GM21447 (cell line): ENCODE measurements at regions not wholly inside any gene's neighbourhood (a gene's known extent, or its start where the extent isn't known, plus 50 kb on each side); places are given as distances from the start of the nearest gene placed in this dataset.
"Not testable (repeated sequence)": the region's sequence is repeated elsewhere in the genome, so short reads cannot be mapped to it uniquely, and the experiment has no call there.

ENCODE experiments used
- ATAC-seq: cut with Tn5 transposase; IDR thresholded peaks from one replicate; pipeline ENCODE4 v1.9.1; 2021; ENCODE audit not compliant: unreplicated experiment

GRCh38 chr4:103318327-103318726 lies 120.2 kb upstream of the CENPE start:
- no peak for ATAC-seq

GRCh38 chr4:103308248-103308561 lies 110.1 kb upstream of the CENPE start:
- ATAC-seq, result no peak

GRCh38 chr4:103307453-103308247 lies 109.5 kb upstream of the CENPE start:
- no peak for ATAC-seq

GRCh38 chr4:103306870-103307375 lies 108.8 kb upstream of the CENPE start:
- no peak for ATAC-seq

DNA sequence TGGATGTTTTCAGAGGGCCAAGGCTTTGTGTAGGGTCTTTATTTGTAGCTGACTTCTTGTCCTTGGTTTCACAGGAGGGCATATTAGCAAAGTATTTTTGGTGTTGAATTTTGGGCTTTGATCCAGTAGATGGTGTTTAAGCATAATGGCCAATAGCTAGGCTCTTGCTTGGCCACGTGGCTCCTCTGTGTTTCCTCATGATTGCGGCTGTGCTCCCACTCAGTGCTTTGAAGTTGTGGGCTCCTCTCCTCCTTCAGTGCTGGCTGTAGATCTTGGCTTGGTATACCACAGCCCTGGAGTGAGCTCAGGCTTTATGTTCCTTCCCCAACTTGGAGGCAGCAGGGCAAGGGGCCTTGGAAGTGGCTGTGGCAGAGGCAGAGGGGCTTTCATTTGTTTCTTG lies 107.2 kb upstream of the CENPE start:
- ATAC-seq, result no peak

DNA sequence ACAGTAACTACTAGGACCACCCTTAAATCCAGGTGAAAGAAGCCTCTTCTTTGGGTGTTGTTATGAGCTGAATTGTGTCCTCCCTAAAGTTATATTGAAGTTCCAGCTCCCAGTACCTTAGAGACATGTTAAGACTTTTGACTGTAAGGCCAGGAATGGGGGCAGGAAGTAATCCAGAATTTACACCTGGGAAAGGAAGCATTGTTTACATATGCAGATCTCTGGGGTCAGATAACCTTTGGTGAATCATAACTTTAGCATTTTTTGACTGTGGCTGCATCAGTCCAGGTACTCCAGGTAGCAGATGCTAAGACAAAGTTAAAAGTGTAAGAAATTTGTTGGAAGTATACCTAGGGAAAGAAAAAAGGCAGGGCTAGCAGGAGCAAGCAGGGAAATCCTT lies 104.9 kb upstream of the CENPE start:
- no peak for ATAC-seq

- ATAC-seq, result no peak
Measured at GRCh38 chr4:103292959-103293358, 94.8 kb upstream of the CENPE start.

DNA sequence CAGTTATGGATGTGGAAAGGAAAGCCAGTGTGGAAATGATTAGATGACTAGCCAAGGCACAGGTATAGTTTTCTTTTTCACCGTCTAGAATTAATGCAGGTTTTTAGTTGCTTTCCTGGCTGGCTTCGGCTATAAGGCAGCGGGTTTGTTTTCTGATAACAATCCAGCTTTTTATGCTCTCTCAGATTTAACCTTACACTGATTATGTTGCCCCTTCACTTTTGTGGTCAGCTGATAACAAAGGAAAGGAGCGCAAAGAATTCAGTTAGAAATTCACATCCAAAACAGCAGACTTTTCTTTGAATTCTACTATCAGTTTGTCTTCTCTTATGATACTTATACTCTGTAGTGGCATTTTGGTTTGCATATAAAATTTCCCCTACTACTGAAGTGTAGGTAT lies 94.2 kb upstream of the CENPE start:
- ATAC-seq, result no peak

DNA sequence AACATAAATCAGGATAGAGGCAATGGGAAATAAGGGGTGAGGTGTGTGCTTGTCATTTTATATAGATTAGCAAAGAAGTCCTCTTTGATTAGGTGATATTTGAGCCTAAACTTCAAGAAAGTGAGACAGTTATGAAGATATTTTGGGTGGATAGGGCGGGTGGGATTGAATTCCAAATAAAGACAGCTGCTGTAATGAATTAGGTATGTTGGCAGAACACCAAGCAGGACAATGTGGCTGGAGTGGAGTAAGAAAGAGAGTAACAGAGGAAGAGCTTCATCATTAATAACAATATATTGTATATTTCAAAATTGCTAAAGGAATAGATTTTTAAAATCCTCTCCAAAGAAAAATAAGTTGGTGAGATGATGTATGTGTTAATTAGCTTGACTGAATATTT lies 91.0 kb upstream of the CENPE start:
- no peak for ATAC-seq

- ATAC-seq, result no peak
Measured at GRCh38 chr4:103272174-103272573, 74.0 kb upstream of the CENPE start.

- ATAC-seq, result no peak
Measured at GRCh38 chr4:103268746-103269145, 70.6 kb upstream of the CENPE start.

DNA sequence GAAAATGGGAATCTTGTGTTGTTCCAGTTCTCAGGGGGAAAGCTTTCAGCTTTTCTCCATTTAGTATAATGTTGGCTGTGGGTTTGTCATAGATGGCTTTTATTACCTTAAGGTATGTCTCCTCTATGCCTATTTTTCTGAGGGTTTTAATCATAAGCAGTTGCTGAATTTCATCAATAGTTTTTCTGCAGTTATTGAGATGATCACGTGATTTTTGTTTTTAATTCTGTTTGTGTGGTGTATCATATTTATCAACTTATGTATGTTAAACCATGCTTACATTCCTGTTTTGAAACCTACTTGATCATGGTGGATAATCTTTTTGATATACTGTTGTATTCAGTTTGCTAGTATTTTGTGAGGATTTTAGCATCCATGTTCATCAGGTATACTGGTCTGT lies 66.8 kb upstream of the CENPE start:
- ATAC-seq, result no peak

DNA sequence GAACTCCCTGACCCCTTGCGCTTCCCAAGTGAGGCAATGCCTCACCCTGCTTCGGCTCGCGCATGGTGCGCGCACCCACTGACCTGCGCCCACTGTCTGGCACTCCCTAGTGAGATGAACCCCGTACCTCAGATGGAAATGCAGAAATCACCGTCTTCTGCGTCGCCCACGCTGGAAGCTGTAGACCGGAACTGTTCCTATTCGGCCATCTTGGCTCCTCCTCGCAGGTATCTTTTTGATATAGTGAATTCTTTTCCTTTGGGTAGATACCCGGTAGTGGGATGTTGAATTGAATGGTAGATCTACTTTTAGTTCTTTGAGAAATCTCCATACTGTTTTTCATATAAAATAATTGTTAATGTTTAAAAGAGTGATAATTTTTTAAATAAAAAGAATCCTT lies 57.9 kb upstream of the CENPE start:
- not testable (repeated sequence) for ATAC-seq
